ENCODE measurements at regions not wholly inside any gene's neighbourhood (a gene's known extent, or its start where the extent isn't known, plus 50 kb on each side); places are given as distances from the start of the nearest gene placed in this dataset.
A peak's percentile ranks its signal among the peaks of the same experiment; 100 is the strongest.
"Not testable (repeated sequence)": the region's sequence is repeated elsewhere in the genome, so short reads cannot be mapped to it uniquely, and the experiment has no call there.

GRCh38 chr15:79157631-79158592 lies 67.3 kb upstream of the RASGRF1 start:
- DNase-seq (ENCODE audit: low spot score): no peak

- DNase-seq (ENCODE audit: low spot score): no peak
Measured at GRCh38 chr15:79156704-79157375, 66.3 kb upstream of the RASGRF1 start.

GRCh38 chr15:79154483-79155135 lies 64.0 kb upstream of the RASGRF1 start:
- DNase-seq (ENCODE audit: low spot score): peak; percentile 38

GRCh38 chr15:79144290-79144689 lies 53.7 kb upstream of the RASGRF1 start:
- not testable (repeated sequence) for DNase-seq (ENCODE audit: low spot score)

GRCh38 chr15:79140846-79141570 lies 50.4 kb upstream of the RASGRF1 start:
- no peak for DNase-seq (ENCODE audit: low spot score)

All from iPS-NIHi11 (cell line).